ENCODE measurements at regions not wholly inside any gene's neighbourhood (a gene's known extent, or its start where the extent isn't known, plus 50 kb on each side); places are given as distances from the start of the nearest gene placed in this dataset.

GRCh38 chr14:83347874-83348273, 1814.2 kb upstream of the SEL1L start:
- peak; percentile 72 for DNase-seq

- DNase-seq: no peak
Measured at GRCh38 chr14:83355609-83356008, 1822.0 kb upstream of the SEL1L start.

- DNase-seq: no peak
Measured at GRCh38 chr14:83356080-83356479, 1822.4 kb upstream of the SEL1L start.

- peak; percentile 54 for DNase-seq
Measured at GRCh38 chr14:83372271-83372670, 1838.6 kb upstream of the SEL1L start.

GRCh38 chr14:83379436-83379835, 1845.8 kb upstream of the SEL1L start:
- peak; percentile 50 for DNase-seq

GRCh38 chr14:83384253-83384652, 1850.6 kb upstream of the SEL1L start:
- no peak for DNase-seq

GRCh38 chr14:83395321-83395720, 1861.7 kb upstream of the SEL1L start:
- no peak for DNase-seq

- DNase-seq: peak; percentile 38
Measured at GRCh38 chr14:83416476-83416875, 1882.8 kb upstream of the SEL1L start.

- DNase-seq: no peak
Measured at GRCh38 chr14:83419420-83419819, 1885.8 kb upstream of the SEL1L start.

GRCh38 chr14:83421711-83422110, 1888.1 kb upstream of the SEL1L start:
- no peak for DNase-seq

- DNase-seq: peak; percentile 85
Measured at GRCh38 chr14:83425138-83425537, 1891.5 kb upstream of the SEL1L start.

- peak; percentile 17 for DNase-seq
Measured at GRCh38 chr14:83425706-83426105, 1892.1 kb upstream of the SEL1L start.

- peak; percentile 13 for DNase-seq
Measured at GRCh38 chr14:83433618-83434017, 1900.0 kb upstream of the SEL1L start.

- DNase-seq: no peak
Measured at GRCh38 chr14:83441801-83442200, 1908.1 kb upstream of the SEL1L start.

GRCh38 chr14:83455561-83455960, 1921.9 kb upstream of the SEL1L start:
- no peak for DNase-seq

GRCh38 chr14:83461521-83461920, 1927.9 kb upstream of the SEL1L start:
- peak; percentile 37 for DNase-seq

- DNase-seq: no peak
Measured at GRCh38 chr14:83462759-83463158, 1929.1 kb upstream of the SEL1L start.

GRCh38 chr14:83463500-83464098, 1929.9 kb upstream of the SEL1L start:
- peak; percentile 73 for DNase-seq

- peak; percentile 53 for DNase-seq
Measured at GRCh38 chr14:83467811-83468210, 1934.2 kb upstream of the SEL1L start.

- DNase-seq: peak; percentile 26
Measured at GRCh38 chr14:83470466-83470865, 1936.8 kb upstream of the SEL1L start.

- DNase-seq: no peak
Measured at GRCh38 chr14:83470959-83471695, 1937.5 kb upstream of the SEL1L start.

- DNase-seq: peak; percentile 75
Measured at GRCh38 chr14:83473416-83474235, 1940.0 kb upstream of the SEL1L start.

GRCh38 chr14:83478741-83479140, 1945.1 kb upstream of the SEL1L start:
- peak; percentile 47 for DNase-seq

Measured in fibroblast of skin of back (primary cell).